H1 (cell line): ENCODE measurements at regions not wholly inside any gene's neighbourhood (a gene's known extent, or its start where the extent isn't known, plus 50 kb on each side); places are given as distances from the start of the nearest gene placed in this dataset.

Experiments used
- ASH2L ChIP-seq: fragments of 200-600, 300-600 bp; sonication (generic); IDR thresholded peaks from one replicate; pipeline ENCODE4 v1.7.1; 2017; ENCODE audit warnings: low read length
- CHD7 ChIP-seq: fragments of 300-600 bp; sonication (generic); IDR thresholded peaks from 2 replicates; pipeline ENCODE4 v1.7.1; 2012; ENCODE audit warnings: low read length, moderate library complexity, mild to moderate bottlenecking, inconsistent platforms; ENCODE audit not compliant: insufficient replicate concordance
- HDAC6 ChIP-seq: IDR thresholded peaks from one replicate; pipeline ENCODE4 v1.7.1; 2012; ENCODE audit warnings: low read depth, mild to moderate bottlenecking, inconsistent platforms, low read length, moderate library complexity
- JUND ChIP-seq: IDR thresholded peaks from 2 replicates; pipeline ENCODE4 v1.6.1; 2011; ENCODE audit warnings: mild to moderate bottlenecking, improper control_type of control experiment, low read length
- SIX5 ChIP-seq: IDR thresholded peaks from 2 replicates; pipeline ENCODE4 v1.6.1; 2011; ENCODE audit warnings: mild to moderate bottlenecking, low read depth, low read length

DNA sequence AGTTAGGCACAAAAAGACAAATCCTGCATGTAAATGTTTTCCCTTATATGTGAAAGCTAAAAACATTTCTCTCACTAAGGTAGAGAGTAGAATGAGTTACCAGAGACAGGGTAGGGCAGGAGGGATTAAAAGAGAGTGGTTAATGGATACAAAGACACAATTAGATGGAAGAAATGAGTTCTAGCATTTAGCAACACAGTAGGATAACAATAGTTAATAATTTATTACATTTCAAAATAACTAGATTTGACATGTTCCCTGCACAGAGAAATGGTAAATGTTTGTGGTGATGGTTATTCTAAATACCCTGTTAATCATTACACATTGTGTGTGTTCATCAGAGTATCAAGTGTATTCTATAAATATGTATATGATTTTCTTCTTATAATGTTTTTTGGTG lies 1400.7 kb downstream of the OTOL1 start (continued):
- TF ChIP-seq CHD7 (no peak), SIX5 (no peak), HDAC6 (no peak), ASH2L (no peak), JUND (no peak)
